ENCODE measurements at regions not wholly inside any gene's neighbourhood (a gene's known extent, or its start where the extent isn't known, plus 50 kb on each side); places are given as distances from the start of the nearest gene placed in this dataset.

DNA sequence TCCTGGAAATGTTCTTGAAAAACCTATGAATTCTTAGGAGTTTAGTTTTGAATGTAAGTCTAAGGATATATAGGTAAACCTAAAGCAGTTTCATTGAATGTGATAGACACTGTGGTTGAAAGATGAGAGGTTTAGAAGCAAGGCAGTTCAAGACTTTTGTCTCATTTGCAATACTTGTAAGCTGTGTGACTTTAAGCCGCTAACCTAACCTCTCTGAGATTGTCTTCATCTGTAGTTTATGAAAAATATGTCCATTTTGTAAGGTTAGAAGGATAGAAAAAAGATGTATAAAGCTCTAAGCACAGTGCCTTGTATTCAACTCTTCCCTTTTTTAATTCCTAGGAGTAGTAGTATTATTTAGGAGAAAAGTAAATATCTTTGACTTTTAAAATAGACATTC, 306.6 kb upstream of the ARRDC4 start:
- no peak overlapping the region for H3K4me3 ChIP-seq (ENCODE audit: low read depth, low read length)
- H3K9ac ChIP-seq (ENCODE audit: low read depth, low read length): no peak overlapping the region
- H3K36me3 ChIP-seq (ENCODE audit: control insufficient read depth, insufficient read depth, low read length): no peaks in the 10 kb centered on the region
- H3K9me3 ChIP-seq (ENCODE audit: control insufficient read depth, insufficient read depth, low read length): no peaks in the 10 kb centered on the region
- H3K4me1 ChIP-seq (ENCODE audit: control insufficient read depth, insufficient read depth, low read length): peaks cover 8% of the 10 kb centered on the region
- peaks cover 22% of the 10 kb centered on the region for H3K27me3 ChIP-seq (ENCODE audit: control insufficient read depth, insufficient read depth, low read length)

DNA sequence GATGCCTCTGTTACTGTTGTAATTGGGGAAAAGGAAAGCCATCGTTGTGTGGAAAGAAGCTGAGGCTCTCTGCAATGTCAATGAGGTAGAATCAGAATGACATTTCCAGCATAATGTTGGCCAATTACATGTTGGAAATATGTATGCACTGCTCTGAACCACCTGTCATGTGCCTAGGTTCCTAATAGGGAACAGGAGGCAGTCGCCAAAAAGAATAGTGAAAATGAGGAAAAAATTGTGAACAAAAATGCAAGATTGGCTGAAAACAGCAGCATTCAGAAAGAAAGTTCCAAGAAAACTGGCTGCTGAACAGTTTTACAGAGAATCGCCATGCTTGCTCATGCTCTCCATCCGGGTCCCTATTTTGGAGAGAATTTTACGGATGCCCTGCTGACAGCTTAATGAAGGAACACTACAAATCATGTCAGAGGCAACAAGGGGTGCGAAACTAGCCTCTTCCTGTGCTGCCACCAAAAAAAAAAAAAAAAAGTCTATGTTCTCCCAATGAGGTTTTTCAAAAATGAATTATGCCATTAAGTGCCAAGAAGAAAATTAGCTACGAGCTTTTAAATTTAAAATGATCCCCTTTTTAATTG, 305.9 kb upstream of the ARRDC4 start:
- peaks cover 22% of the 10 kb centered on the region for H3K27me3 ChIP-seq (ENCODE audit: control insufficient read depth, insufficient read depth, low read length)
- no peak overlapping the region for H3K4me3 ChIP-seq (ENCODE audit: low read depth, low read length)
- H3K4me1 ChIP-seq (ENCODE audit: control insufficient read depth, insufficient read depth, low read length): peaks cover 8% of the 10 kb centered on the region
- H3K9ac ChIP-seq (ENCODE audit: low read depth, low read length): no peak overlapping the region
- no peaks in the 10 kb centered on the region for H3K9me3 ChIP-seq (ENCODE audit: control insufficient read depth, insufficient read depth, low read length)
- no peaks in the 10 kb centered on the region for H3K36me3 ChIP-seq (ENCODE audit: control insufficient read depth, insufficient read depth, low read length)

DNA sequence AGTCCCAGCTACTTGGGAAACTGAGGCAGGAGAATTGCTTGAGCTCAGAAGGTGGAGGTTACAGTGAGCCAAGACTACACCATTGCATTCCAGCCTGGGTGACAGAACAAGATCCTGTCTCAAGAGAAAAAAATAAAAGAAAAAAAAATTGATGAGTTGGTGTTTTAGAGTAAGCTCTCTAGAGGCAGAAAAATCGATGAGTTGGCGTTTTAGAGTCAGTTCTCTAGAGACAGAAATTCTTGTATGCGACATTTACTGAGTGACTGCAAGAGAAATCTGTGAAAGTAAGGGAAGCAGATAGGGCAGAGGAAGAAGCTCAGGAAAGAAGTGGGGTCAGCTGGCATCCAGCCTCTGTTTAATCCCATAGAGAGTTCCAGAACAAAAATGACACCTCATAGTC, 298.7 kb upstream of the ARRDC4 start:
- H3K9me3 ChIP-seq (ENCODE audit: control insufficient read depth, insufficient read depth, low read length): no peaks in the 10 kb centered on the region
- no peaks in the 10 kb centered on the region for H3K36me3 ChIP-seq (ENCODE audit: control insufficient read depth, insufficient read depth, low read length)
- H3K9ac ChIP-seq (ENCODE audit: low read depth, low read length): no peak overlapping the region
- no peaks in the 10 kb centered on the region for H3K27me3 ChIP-seq (ENCODE audit: control insufficient read depth, insufficient read depth, low read length)
- no peaks in the 10 kb centered on the region for H3K4me1 ChIP-seq (ENCODE audit: control insufficient read depth, insufficient read depth, low read length)
- H3K4me3 ChIP-seq (ENCODE audit: low read depth, low read length): no peak overlapping the region

DNA sequence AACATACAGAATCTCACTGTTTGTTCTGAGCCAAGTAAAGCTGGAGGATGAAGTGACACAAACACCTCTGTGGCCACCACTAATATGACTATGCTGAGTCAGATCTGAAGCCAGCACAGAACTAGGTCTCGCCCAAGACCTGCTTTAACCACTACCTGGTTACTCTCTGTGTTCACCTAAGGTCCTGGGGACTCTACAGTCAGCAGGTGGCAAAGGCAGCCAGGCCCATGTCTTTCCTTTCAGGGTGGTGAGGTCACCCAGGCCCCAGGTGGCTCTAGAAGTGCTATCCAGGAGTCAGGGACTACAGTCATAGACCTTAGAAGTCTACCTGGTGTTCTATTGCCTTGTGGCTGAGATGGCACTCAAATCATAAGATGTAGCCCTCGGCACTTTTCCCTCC, 287.9 kb upstream of the ARRDC4 start:
- Histone ChIP-seq H3K4me3 (ENCODE audit: low read depth, low read length) (no peak overlapping the region), H3K27me3 (ENCODE audit: control insufficient read depth, insufficient read depth, low read length) (no peaks in the 10 kb centered on the region), H3K4me1 (ENCODE audit: control insufficient read depth, insufficient read depth, low read length) (no peaks in the 10 kb centered on the region), H3K9me3 (ENCODE audit: control insufficient read depth, insufficient read depth, low read length) (no peaks in the 10 kb centered on the region), H3K9ac (ENCODE audit: low read depth, low read length) (no peak overlapping the region), H3K36me3 (ENCODE audit: control insufficient read depth, insufficient read depth, low read length) (no peaks in the 10 kb centered on the region)

DNA sequence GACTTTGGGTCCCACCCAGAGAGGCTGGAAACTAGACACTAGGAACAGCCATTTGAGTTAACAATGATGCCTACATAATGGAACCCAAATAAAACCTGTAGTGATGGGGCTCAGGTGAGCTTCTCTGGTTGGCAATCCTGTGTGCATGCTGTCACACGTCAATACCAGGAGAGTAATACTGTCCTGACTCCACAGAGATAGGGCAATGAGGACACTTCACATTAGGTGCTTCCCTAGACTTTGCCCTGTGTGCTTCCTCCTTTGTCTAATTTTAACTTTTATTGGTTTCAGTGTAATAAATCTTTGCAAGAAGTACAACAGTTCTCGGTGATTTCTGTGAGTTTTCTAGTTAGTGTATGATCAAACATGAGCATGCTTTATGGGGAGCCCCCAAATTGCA, 281.8 kb upstream of the ARRDC4 start:
- Histone ChIP-seq H3K36me3 (ENCODE audit: control insufficient read depth, insufficient read depth, low read length) (no peaks in the 10 kb centered on the region), H3K27me3 (ENCODE audit: control insufficient read depth, insufficient read depth, low read length) (no peaks in the 10 kb centered on the region), H3K9me3 (ENCODE audit: control insufficient read depth, insufficient read depth, low read length) (no peaks in the 10 kb centered on the region), H3K4me3 (ENCODE audit: low read depth, low read length) (no peak overlapping the region), H3K4me1 (ENCODE audit: control insufficient read depth, insufficient read depth, low read length) (no peaks in the 10 kb centered on the region), H3K9ac (ENCODE audit: low read depth, low read length) (no peak overlapping the region)

DNA sequence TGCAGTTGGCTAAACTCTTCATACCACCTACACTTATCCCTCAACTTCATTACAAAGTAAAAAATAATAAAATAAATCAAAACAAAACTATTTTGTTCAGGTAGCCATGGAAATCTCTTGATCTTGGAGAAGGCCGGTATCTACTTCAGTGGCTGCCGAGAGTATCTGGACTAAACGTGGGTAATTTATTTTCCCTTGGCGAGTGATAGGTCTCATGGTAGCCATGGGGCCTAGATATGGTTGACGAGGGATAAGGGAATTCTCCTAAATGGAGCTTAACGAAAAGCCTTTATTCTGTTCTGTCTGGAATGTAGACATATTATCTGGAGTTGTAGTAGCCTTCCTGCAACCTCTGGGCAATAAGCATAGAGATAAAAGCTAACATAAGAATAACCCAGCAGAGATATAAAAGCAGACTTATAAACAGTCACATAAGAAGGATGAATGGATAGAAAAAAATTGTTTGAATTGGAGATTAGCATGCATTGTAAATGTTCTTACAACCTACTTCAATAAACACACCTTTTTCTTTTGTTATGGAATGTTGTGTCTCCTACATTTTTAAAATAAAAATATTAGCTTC, 281.3 kb upstream of the ARRDC4 start:
- no peak overlapping the region for H3K4me3 ChIP-seq (ENCODE audit: low read depth, low read length)
- H3K36me3 ChIP-seq (ENCODE audit: control insufficient read depth, insufficient read depth, low read length): no peaks in the 10 kb centered on the region
- no peak overlapping the region for H3K9ac ChIP-seq (ENCODE audit: low read depth, low read length)
- H3K27me3 ChIP-seq (ENCODE audit: control insufficient read depth, insufficient read depth, low read length): no peaks in the 10 kb centered on the region
- H3K4me1 ChIP-seq (ENCODE audit: control insufficient read depth, insufficient read depth, low read length): no peaks in the 10 kb centered on the region
- H3K9me3 ChIP-seq (ENCODE audit: control insufficient read depth, insufficient read depth, low read length): no peaks in the 10 kb centered on the region

DNA sequence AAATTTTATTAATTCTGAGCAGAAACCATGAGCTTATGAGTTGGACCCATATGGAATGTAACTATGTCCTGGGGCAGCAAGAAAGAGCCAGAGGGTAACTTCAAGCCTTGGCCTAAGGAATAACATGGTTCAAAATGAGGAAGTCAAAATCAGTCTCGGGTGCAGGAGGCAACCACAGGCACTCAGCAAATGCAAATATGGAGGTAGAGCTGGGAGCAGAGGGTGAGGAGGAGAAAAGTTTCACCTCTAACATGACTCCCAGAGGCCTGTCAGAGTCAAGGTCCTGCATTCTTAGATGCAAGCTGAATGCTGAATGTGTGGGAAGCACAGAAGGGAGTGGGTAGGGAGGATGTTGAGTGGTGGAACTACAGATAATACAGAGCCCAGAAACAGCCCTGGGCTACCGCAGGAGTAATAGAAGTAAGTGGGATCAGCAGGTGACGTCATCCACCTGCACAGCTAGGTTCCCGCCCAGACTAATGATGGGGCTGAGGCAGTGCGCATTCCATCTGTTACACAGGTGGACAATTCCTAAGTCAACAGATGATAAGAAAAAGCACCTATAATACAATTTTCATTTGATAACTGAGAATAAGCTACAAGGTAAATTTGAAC, 279.8 kb upstream of the ARRDC4 start:
- H3K36me3 ChIP-seq (ENCODE audit: control insufficient read depth, insufficient read depth, low read length): no peaks in the 10 kb centered on the region

DNA sequence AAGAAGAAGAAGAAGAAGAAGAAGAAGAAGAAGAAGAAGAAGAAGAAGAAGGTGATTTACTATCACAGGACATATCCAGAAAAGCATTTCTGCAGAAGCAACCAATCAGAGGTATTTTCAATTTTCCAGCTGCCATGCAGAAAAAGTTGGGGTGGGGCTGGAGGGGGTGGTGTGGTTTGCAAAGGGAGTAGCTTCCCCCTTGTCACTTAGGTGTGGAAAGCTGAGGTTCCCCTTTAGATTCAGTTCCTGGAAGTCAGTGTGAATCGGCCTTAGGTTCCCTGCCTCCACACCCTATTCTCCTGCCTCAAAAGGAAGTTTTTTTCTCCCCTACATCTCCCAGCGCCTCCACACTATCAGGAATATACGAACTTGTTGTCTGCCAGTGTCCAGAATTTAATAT, 276.7 kb upstream of the ARRDC4 start:
- Histone ChIP-seq H3K4me3 (ENCODE audit: low read depth, low read length) (no peak overlapping the region), H3K27me3 (ENCODE audit: control insufficient read depth, insufficient read depth, low read length) (no peaks in the 10 kb centered on the region), H3K36me3 (ENCODE audit: control insufficient read depth, insufficient read depth, low read length) (no peaks in the 10 kb centered on the region), H3K9me3 (ENCODE audit: control insufficient read depth, insufficient read depth, low read length) (no peaks in the 10 kb centered on the region), H3K9ac (ENCODE audit: low read depth, low read length) (no peak overlapping the region), H3K4me1 (ENCODE audit: control insufficient read depth, insufficient read depth, low read length) (no peaks in the 10 kb centered on the region)

More for the DNA sequence above, 279.8 kb upstream of the ARRDC4 start:
- H3K9ac ChIP-seq (ENCODE audit: low read depth, low read length): no peak overlapping the region
- no peak overlapping the region for H3K4me3 ChIP-seq (ENCODE audit: low read depth, low read length)
- H3K27me3 ChIP-seq (ENCODE audit: control insufficient read depth, insufficient read depth, low read length): no peaks in the 10 kb centered on the region
- no peaks in the 10 kb centered on the region for H3K4me1 ChIP-seq (ENCODE audit: control insufficient read depth, insufficient read depth, low read length)
- H3K9me3 ChIP-seq (ENCODE audit: control insufficient read depth, insufficient read depth, low read length): no peaks in the 10 kb centered on the region

DNA sequence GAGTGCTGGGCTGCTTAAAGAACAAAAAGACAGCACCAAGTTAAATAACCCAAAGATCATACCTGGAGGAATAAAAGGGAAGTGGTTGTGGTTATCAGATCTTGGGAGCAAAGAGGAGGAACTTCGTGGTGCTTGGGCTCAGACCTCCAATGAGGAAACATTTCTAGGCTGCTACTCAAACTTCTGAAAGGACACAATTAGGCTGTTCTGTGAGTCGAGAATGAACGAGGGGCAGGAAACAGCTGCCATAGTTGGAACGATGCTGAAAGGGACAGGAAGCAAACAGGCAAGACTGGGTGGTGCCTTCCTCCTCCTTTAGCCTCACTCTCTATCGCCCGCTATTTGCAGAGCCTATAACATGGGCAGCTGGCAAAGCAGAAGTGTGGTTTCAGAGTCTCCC, 276.3 kb upstream of the ARRDC4 start:
- Histone ChIP-seq H3K27me3 (ENCODE audit: control insufficient read depth, insufficient read depth, low read length) (no peaks in the 10 kb centered on the region), H3K36me3 (ENCODE audit: control insufficient read depth, insufficient read depth, low read length) (no peaks in the 10 kb centered on the region), H3K4me3 (ENCODE audit: low read depth, low read length) (no peak overlapping the region), H3K9ac (ENCODE audit: low read depth, low read length) (no peak overlapping the region), H3K4me1 (ENCODE audit: control insufficient read depth, insufficient read depth, low read length) (no peaks in the 10 kb centered on the region), H3K9me3 (ENCODE audit: control insufficient read depth, insufficient read depth, low read length) (no peaks in the 10 kb centered on the region)

DNA sequence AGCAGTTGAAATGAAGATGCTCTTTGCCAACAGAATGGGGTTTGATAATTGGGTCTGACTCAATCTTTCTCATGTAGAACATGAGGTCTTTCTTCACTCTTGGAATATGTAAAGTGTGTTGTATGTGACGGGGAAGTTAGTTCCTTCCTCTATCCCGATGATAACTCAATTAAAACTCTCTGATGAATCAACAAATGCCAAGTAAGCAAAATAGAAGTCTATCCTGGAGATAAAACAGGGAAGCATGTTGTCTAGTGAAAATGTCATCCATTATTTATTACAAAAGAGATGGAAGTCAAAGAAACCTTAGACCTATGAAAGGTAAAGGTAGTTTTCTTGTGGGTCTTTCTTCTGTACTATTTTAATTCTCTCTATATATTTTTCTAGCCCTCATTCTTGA, 274.2 kb upstream of the ARRDC4 start:
- Histone ChIP-seq H3K9me3 (ENCODE audit: control insufficient read depth, insufficient read depth, low read length) (no peaks in the 10 kb centered on the region), H3K4me3 (ENCODE audit: low read depth, low read length) (no peak overlapping the region), H3K27me3 (ENCODE audit: control insufficient read depth, insufficient read depth, low read length) (no peaks in the 10 kb centered on the region), H3K9ac (ENCODE audit: low read depth, low read length) (no peak overlapping the region), H3K4me1 (ENCODE audit: control insufficient read depth, insufficient read depth, low read length) (no peaks in the 10 kb centered on the region), H3K36me3 (ENCODE audit: control insufficient read depth, insufficient read depth, low read length) (no peaks in the 10 kb centered on the region)

DNA sequence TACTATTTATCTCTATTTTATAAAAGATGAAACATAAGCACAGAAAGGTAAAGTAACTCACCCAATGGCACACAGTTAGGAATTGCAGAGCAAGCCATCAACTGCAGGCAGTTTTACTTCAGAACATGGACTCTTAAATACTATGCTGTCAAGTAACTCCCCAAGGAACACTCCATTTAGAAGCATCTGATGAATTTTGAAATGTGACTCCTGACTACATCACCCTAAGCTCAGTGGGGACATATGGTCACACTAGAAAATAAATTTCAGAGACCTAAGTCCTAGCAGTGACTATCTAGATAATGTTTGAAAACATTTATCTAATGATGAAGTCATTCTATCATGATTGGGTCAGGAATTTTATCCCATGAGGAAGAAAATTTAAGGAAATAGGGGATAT, 272.8 kb upstream of the ARRDC4 start:
- Histone ChIP-seq H3K36me3 (ENCODE audit: control insufficient read depth, insufficient read depth, low read length) (no peaks in the 10 kb centered on the region), H3K27me3 (ENCODE audit: control insufficient read depth, insufficient read depth, low read length) (no peaks in the 10 kb centered on the region), H3K4me3 (ENCODE audit: low read depth, low read length) (no peak overlapping the region), H3K9ac (ENCODE audit: low read depth, low read length) (no peak overlapping the region), H3K4me1 (ENCODE audit: control insufficient read depth, insufficient read depth, low read length) (no peaks in the 10 kb centered on the region), H3K9me3 (ENCODE audit: control insufficient read depth, insufficient read depth, low read length) (no peaks in the 10 kb centered on the region)

DNA sequence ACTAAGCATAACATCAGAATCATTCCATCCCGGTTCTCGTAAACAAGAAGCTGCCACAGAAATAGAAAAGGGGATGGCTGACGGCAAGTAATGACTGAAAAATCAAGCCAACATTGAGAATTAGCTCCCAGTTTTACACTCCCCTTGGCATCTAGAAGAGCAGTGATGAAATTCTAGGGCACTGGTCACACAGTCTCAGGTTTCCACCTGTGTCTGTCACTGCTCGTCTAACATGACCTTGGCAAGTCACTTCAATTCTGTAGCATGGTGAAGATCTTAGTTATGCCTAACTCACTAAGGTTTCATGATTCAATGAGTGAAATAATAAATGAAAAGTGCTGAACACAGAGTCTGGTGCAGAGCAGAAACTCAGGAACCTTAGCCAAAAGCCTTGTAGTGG, 272.3 kb upstream of the ARRDC4 start:
- no peak overlapping the region for H3K4me3 ChIP-seq (ENCODE audit: low read depth, low read length)
- no peaks in the 10 kb centered on the region for H3K9me3 ChIP-seq (ENCODE audit: control insufficient read depth, insufficient read depth, low read length)
- no peaks in the 10 kb centered on the region for H3K4me1 ChIP-seq (ENCODE audit: control insufficient read depth, insufficient read depth, low read length)
- H3K27me3 ChIP-seq (ENCODE audit: control insufficient read depth, insufficient read depth, low read length): no peaks in the 10 kb centered on the region
- no peak overlapping the region for H3K9ac ChIP-seq (ENCODE audit: low read depth, low read length)
- H3K36me3 ChIP-seq (ENCODE audit: control insufficient read depth, insufficient read depth, low read length): no peaks in the 10 kb centered on the region
